HL-60 (cell line): ENCODE measurements at regions not wholly inside any gene's neighbourhood (a gene's known extent, or its start where the extent isn't known, plus 50 kb on each side); places are given as distances from the start of the nearest gene placed in this dataset.

ENCODE experiments used
- DNase-seq, 2 experiments: peaks; one replicate each; pipeline ENCODE4 v3.0.0-alpha.2; 2010 to 2020; ENCODE audit warnings: low read depth in 1 of 2, low spot score in 1 of 2
- H3K27ac ChIP-seq: fragments of 250-450 bp; sonication (Bioruptor Pico); replicated peaks from 2 replicates; pipeline ENCODE4 v1.5.1; 2020; ENCODE audit warnings: mild to moderate bottlenecking, moderate library complexity
- H3K27me3 ChIP-seq: fragments of 250-450 bp; sonication (Bioruptor Pico); 2 replicates; pipeline ENCODE4 v1.5.1; 2021; ENCODE audit warnings: mild to moderate bottlenecking, moderate library complexity; ENCODE audit not compliant: insufficient read depth, poor library complexity, severe bottlenecking
- H3K4me3 ChIP-seq: replicated peaks from 2 replicates; pipeline ENCODE4 v1.5.1; 2011; ENCODE audit warnings: mild to moderate bottlenecking, control low read depth, low read length; ENCODE audit not compliant: insufficient read depth
- CTCF ChIP-seq: IDR thresholded peaks from one replicate; pipeline ENCODE4 v1.5.1; 2011; ENCODE audit warnings: low read length, control low read depth, inconsistent platforms; ENCODE audit not compliant: insufficient read depth
- GABPA ChIP-seq: IDR thresholded peaks from 2 replicates; pipeline ENCODE4 v1.6.1; 2012; ENCODE audit warnings: low read depth
- POLR2AphosphoS5 ChIP-seq: IDR thresholded peaks from 2 replicates; pipeline ENCODE4 v1.6.1; 2012; ENCODE audit warnings: low read depth
- REST ChIP-seq: IDR thresholded peaks from 2 replicates; pipeline ENCODE4 v1.6.1; 2012; ENCODE audit warnings: low read depth; ENCODE audit not compliant: insufficient replicate concordance
- SPI1 ChIP-seq: IDR thresholded peaks from 2 replicates; pipeline ENCODE4 v1.6.1; 2012; ENCODE audit warnings: low read depth, mild to moderate bottlenecking, borderline replicate concordance

GRCh38 chr12:59142183-59142790, 222.0 kb upstream of the LRIG3 start:
- no peak for TF ChIP-seq POLR2AphosphoS5
- no peak for TF ChIP-seq GABPA
- no peak for TF ChIP-seq SPI1
- TF ChIP-seq REST = no peak
- TF ChIP-seq CTCF = no peak
- no peak for DNase-seq
- H3K27me3 ChIP-seq = no peaks in the 10 kb centered on the region
- H3K4me3 ChIP-seq = no peak overlapping the region
- no peak overlapping the region for H3K27ac ChIP-seq

- DNase-seq = no peak
- TF ChIP-seq REST (no peak), CTCF (no peak), POLR2AphosphoS5 (no peak), GABPA (no peak), SPI1 (no peak)
- no peak overlapping the region for H3K4me3 ChIP-seq
These were observed 214.4 kb upstream of the LRIG3 start for GRCh38 chr12:59134750-59135149.

GRCh38 chr12:59131462-59131861, 211.2 kb upstream of the LRIG3 start:
- H3K4me3 ChIP-seq = no peak overlapping the region
- TF ChIP-seq CTCF = no peak
- no peak for TF ChIP-seq SPI1
- no peak for TF ChIP-seq GABPA
- no peak for TF ChIP-seq REST
- no peak for TF ChIP-seq POLR2AphosphoS5
- no peaks in the 10 kb centered on the region for H3K27me3 ChIP-seq
- no peak for DNase-seq
- no peak overlapping the region for H3K27ac ChIP-seq

More at GRCh38 chr12:59134750-59135149, 214.4 kb upstream of the LRIG3 start:
- Histone ChIP-seq H3K27me3 (no peaks in the 10 kb centered on the region), H3K27ac (no peak overlapping the region)
